ENCODE measurements at regions not wholly inside any gene's neighbourhood (a gene's known extent, or its start where the extent isn't known, plus 50 kb on each side); places are given as distances from the start of the nearest gene placed in this dataset.

GRCh38 chr22:44597616-44598015 is 99.6 kb upstream of the RTL6 start:
- WGBS, 3 donors: 35 to 51% (median 45%) methylated on average over 15 of the region's 15 CpGs
- no peaks in the 10 kb centered on the region for H3K36me3 ChIP-seq (ENCODE audit: insufficient read depth in 1 of 2, low read depth in 1 of 2)
- peak in 3 of 4 donors; percentile 29 to 36 (median 31) for ATAC-seq

GRCh38 chr22:44596396-44597125 is 98.5 kb upstream of the RTL6 start:
- ATAC-seq (no peak), DNase-seq (peak in 1 of 2 donors; percentile 35)
- 52 to 68% (median 58%) methylated on average over 17 of the region's 17 CpGs for WGBS, 3 donors
- no peak overlapping the region for H3K27ac ChIP-seq
- peaks cover 0 to 37% (median 15%) of the 10 kb centered on the region in 3 donors for H3K27me3 ChIP-seq (ENCODE audit: insufficient read depth in 3 of 3, low read length in 2 of 3)
- H3K36me3 ChIP-seq (ENCODE audit: insufficient read depth in 1 of 2, low read depth in 1 of 2): no peaks in the 10 kb centered on the region
- intact Hi-C loops (cut with DNase I): no loop called here
- no peaks in the 10 kb centered on the region for H3K9me3 ChIP-seq
- no peaks in the 10 kb centered on the region for H3K4me1 ChIP-seq
- H3K4me3 ChIP-seq: no peak overlapping the region
- no peak for TF ChIP-seq CTCF (IDR thresholded peaks at IDR 0.05)

More at GRCh38 chr22:44597616-44598015, 99.6 kb upstream of the RTL6 start:
- DNase-seq: peak in 1 of 2 donors; percentile 49
- H3K27ac ChIP-seq: no peak overlapping the region
- TF ChIP-seq CTCF (IDR thresholded peaks at IDR 0.05): no peak
- no peaks in the 10 kb centered on the region for H3K4me1 ChIP-seq
- intact Hi-C loops (cut with DNase I): no loop called here
- H3K9me3 ChIP-seq: no peaks in the 10 kb centered on the region
- no peak overlapping the region for H3K4me3 ChIP-seq
- H3K27me3 ChIP-seq (ENCODE audit: insufficient read depth in 3 of 3, low read length in 2 of 3): peaks cover 0 to 30% (median 15%) of the 10 kb centered on the region in 3 donors

GRCh38 chr22:44595841-44596341 is 97.9 kb upstream of the RTL6 start:
- ATAC-seq: no peak
- no peak overlapping the region for H3K27ac ChIP-seq

GRCh38 chr22:44594951-44595350 is 96.9 kb upstream of the RTL6 start:
- Histone ChIP-seq H3K27me3 (ENCODE audit: insufficient read depth in 3 of 3, low read length in 2 of 3) (peaks cover 0 to 40% (median 15%) of the 10 kb centered on the region in 3 donors), H3K36me3 (ENCODE audit: insufficient read depth in 1 of 2, low read depth in 1 of 2) (no peaks in the 10 kb centered on the region), H3K4me1 (no peaks in the 10 kb centered on the region), H3K27ac (no peak overlapping the region), H3K9me3 (no peaks in the 10 kb centered on the region), H3K4me3 (no peak overlapping the region)
- DNase-seq (peak in 1 of 2 donors; percentile 12), ATAC-seq (no peak)
- intact Hi-C loops (cut with DNase I): no loop called here
- WGBS, 3 donors: 75 to 81% (median 76%) methylated on average over 11 of the region's 11 CpGs
- no peak for TF ChIP-seq CTCF (IDR thresholded peaks at IDR 0.05)

More at GRCh38 chr22:44595841-44596341, 97.9 kb upstream of the RTL6 start:
- Histone ChIP-seq H3K27me3 (ENCODE audit: insufficient read depth in 3 of 3, low read length in 2 of 3) (peaks cover 0 to 38% (median 15%) of the 10 kb centered on the region in 3 donors), H3K4me3 (no peak overlapping the region), H3K9me3 (no peaks in the 10 kb centered on the region), H3K36me3 (ENCODE audit: insufficient read depth in 1 of 2, low read depth in 1 of 2) (no peaks in the 10 kb centered on the region), H3K4me1 (no peaks in the 10 kb centered on the region)
- TF ChIP-seq CTCF (IDR thresholded peaks at IDR 0.05): no peak
- peak in 1 of 2 donors; percentile 18 for DNase-seq
- intact Hi-C loops (cut with DNase I): no loop called here
- 13 to 17% (median 13%) methylated on average over 21 of the region's 21 CpGs for WGBS, 3 donors

Data from psoas muscle (tissue), 7 donors.